OCI-LY7 (cell line): ENCODE measurements at regions not wholly inside any gene's neighbourhood (a gene's known extent, or its start where the extent isn't known, plus 50 kb on each side); places are given as distances from the start of the nearest gene placed in this dataset.

Experiments used
- CTCF ChIP-seq: fragments of 200-600 bp; sonication (generic); conservative IDR thresholded peaks from 2 replicates; pipeline ENCODE4 v1.5.1; 2014; ENCODE audit warnings: mild to moderate bottlenecking, antibody characterized with exemption, low read length, moderate library complexity, mixed read lengths
- EZH2phosphoT487 ChIP-seq: fragments of 200-600 bp; sonication (generic); IDR thresholded peaks from 2 replicates; pipeline ENCODE4 v1.6.1; 2018; ENCODE audit warnings: low read depth, borderline replicate concordance, mild to moderate bottlenecking, mixed run types, antibody characterized with exemption, low read length, moderate library complexity, mixed read lengths

GRCh38 chr3:104856741-104857140 lies 510.0 kb upstream of the ALCAM start:
- no peak for TF ChIP-seq CTCF
- no peak for TF ChIP-seq EZH2phosphoT487
